DND-41 (cell line): ENCODE measurements at regions not wholly inside any gene's neighbourhood (a gene's known extent, or its start where the extent isn't known, plus 50 kb on each side); places are given as distances from the start of the nearest gene placed in this dataset.

Experiments used
- ATAC-seq: fragments of 200-7000 bp; cut with Tn5 transposase; 3 replicates; pipeline ENCODE4 v1.9.1; 2021; ENCODE audit warnings: low read depth; ENCODE audit not compliant: insufficient read depth
- DNase-seq: peaks from one replicate; pipeline ENCODE4 v3.0.0-alpha.2; 2020
- H2AFZ ChIP-seq: 2 replicates; pipeline ENCODE4 v1.6.0; 2012; ENCODE audit warnings: low read depth, low read length
- H3K27ac ChIP-seq: 2 replicates; pipeline ENCODE4 v1.5.1; 2012; ENCODE audit warnings: low read length, inconsistent platforms
- H3K27me3 ChIP-seq: fragments of 200-600 bp; sonication (generic); 2 replicates; pipeline ENCODE4 v1.6.0; 2012; ENCODE audit warnings: low read length, mild to moderate bottlenecking, inconsistent platforms; ENCODE audit not compliant: insufficient read depth, poor library complexity
- H3K36me3 ChIP-seq: 2 replicates; pipeline ENCODE4 v1.5.1; 2012; ENCODE audit warnings: low read length, inconsistent platforms; ENCODE audit not compliant: insufficient read depth
- H3K4me1 ChIP-seq: 2 replicates; pipeline ENCODE4 v1.5.1; 2012; ENCODE audit warnings: mild to moderate bottlenecking, low read length; ENCODE audit not compliant: insufficient read depth
- H3K4me2 ChIP-seq: 2 replicates; pipeline ENCODE4 v1.6.0; 2012; ENCODE audit warnings: mild to moderate bottlenecking, moderate library complexity, low read length, inconsistent platforms; ENCODE audit not compliant: insufficient read depth
- H3K4me3 ChIP-seq, 2 experiments: fragments of 200-600 bp in 1 of 2; shearing (Covaris generic) in 1 of 2; 2 replicates each; pipeline ENCODE4 v1.5.1; 2012 to 2016; ENCODE audit warnings: inconsistent platforms in 2 of 2, low read length in 2 of 2, mild to moderate bottlenecking in 2 of 2, low read depth in 1 of 2, moderate library complexity in 1 of 2
- H3K79me2 ChIP-seq: 2 replicates; pipeline ENCODE4 v1.6.0; 2012; ENCODE audit warnings: low read length, inconsistent platforms; ENCODE audit not compliant: insufficient read depth
- H3K9ac ChIP-seq: 2 replicates; pipeline ENCODE4 v1.6.0; 2012; ENCODE audit warnings: low read depth, mild to moderate bottlenecking, inconsistent platforms, low read length, moderate library complexity
- H3K9me3 ChIP-seq: 2 replicates; pipeline ENCODE4 v1.5.1; 2012; ENCODE audit warnings: low read length, moderate library complexity, mild to moderate bottlenecking, inconsistent platforms; ENCODE audit not compliant: insufficient read depth, severe bottlenecking
- H4K20me1 ChIP-seq: 2 replicates; pipeline ENCODE4 v1.6.0; 2012; ENCODE audit warnings: low read length; ENCODE audit not compliant: insufficient read depth
- CTCF ChIP-seq: IDR thresholded peaks from 2 replicates; pipeline ENCODE4 v1.5.1; 2012; ENCODE audit warnings: borderline replicate concordance, low read length, moderate library complexity, mild to moderate bottlenecking; ENCODE audit not compliant: poor library complexity, severe bottlenecking; ENCODE audit errors: extremely low read depth
- EZH2 ChIP-seq: IDR thresholded peaks from 3 replicates; pipeline ENCODE4 v1.6.1; 2012; ENCODE audit warnings: borderline replicate concordance, low read depth, mild to moderate bottlenecking, moderate library complexity, low read length, inconsistent platforms; ENCODE audit not compliant: severe bottlenecking

- no peak overlapping the region for H3K27ac ChIP-seq
- H3K9me3 ChIP-seq: no peaks in the 10 kb centered on the region
- no peak for DNase-seq
- no peaks in the 10 kb centered on the region for H3K4me1 ChIP-seq
- no peaks in the 10 kb centered on the region for H4K20me1 ChIP-seq
- ATAC-seq: no peak
- no peak overlapping the region for H3K4me3 ChIP-seq
- TF ChIP-seq CTCF (no peak), EZH2 (no peak)
- H3K36me3 ChIP-seq: no peaks in the 10 kb centered on the region
- H3K9ac ChIP-seq: no peak overlapping the region
- no peak overlapping the region for H2AFZ ChIP-seq
- H3K27me3 ChIP-seq: no peaks in the 10 kb centered on the region
- H3K4me2 ChIP-seq: no peak overlapping the region
- no peaks in the 10 kb centered on the region for H3K79me2 ChIP-seq
These were observed 610.9 kb downstream of the RERGL start for GRCh38 chr12:17478908-17479673.

DNA sequence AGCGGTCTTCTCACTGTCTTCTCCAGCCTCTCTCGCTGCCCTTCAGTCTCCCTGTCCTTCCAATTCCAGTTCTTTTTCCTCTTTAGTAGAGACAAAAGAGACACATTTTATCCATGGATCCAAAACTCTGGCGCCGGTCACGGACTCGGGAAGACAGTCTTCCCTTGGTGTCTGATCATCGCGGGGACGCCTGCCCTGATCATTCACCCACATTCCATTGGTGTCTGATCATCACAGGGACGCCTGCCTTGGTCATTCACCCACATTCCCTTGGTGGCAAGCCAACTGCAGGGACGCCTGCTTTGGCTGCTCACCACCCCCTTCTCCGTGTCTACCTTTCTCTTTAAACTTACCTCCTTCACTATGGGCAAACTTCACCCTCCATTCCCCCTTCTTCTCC is 619.5 kb downstream of the RERGL start:
- ATAC-seq (no peak), DNase-seq (no peak)
- no peak for TF ChIP-seq CTCF
- TF ChIP-seq EZH2: no peak
- no peaks in the 10 kb centered on the region for H3K4me1 ChIP-seq
- no peak overlapping the region for H3K4me2 ChIP-seq
- H4K20me1 ChIP-seq: no peaks in the 10 kb centered on the region
- H3K79me2 ChIP-seq: no peaks in the 10 kb centered on the region
- no peaks in the 10 kb centered on the region for H3K9me3 ChIP-seq
- H3K36me3 ChIP-seq: no peaks in the 10 kb centered on the region
- H3K27ac ChIP-seq: no peak overlapping the region
- no peak overlapping the region for H2AFZ ChIP-seq
- no peaks in the 10 kb centered on the region for H3K27me3 ChIP-seq
- H3K9ac ChIP-seq: no peak overlapping the region
- H3K4me3 ChIP-seq: no peak overlapping the region

- Histone ChIP-seq H3K27ac (no peak overlapping the region), H3K36me3 (no peaks in the 10 kb centered on the region), H3K9me3 (no peaks in the 10 kb centered on the region), H3K27me3 (no peaks in the 10 kb centered on the region), H3K4me3 (no peak overlapping the region), H3K9ac (no peak overlapping the region), H3K79me2 (no peaks in the 10 kb centered on the region), H2AFZ (no peak overlapping the region), H3K4me2 (no peak overlapping the region), H4K20me1 (no peaks in the 10 kb centered on the region), H3K4me1 (no peaks in the 10 kb centered on the region)
- no peak for ATAC-seq
- TF ChIP-seq CTCF: no peak
- no peak for TF ChIP-seq EZH2
- no peak for DNase-seq
These were observed 630.8 kb downstream of the RERGL start for GRCh38 chr12:17459214-17459613.
